ENCODE measurements at regions not wholly inside any gene's neighbourhood (a gene's known extent, or its start where the extent isn't known, plus 50 kb on each side); places are given as distances from the start of the nearest gene placed in this dataset.
A peak's percentile ranks its signal among the peaks of the same experiment; 100 is the strongest.

DNA sequence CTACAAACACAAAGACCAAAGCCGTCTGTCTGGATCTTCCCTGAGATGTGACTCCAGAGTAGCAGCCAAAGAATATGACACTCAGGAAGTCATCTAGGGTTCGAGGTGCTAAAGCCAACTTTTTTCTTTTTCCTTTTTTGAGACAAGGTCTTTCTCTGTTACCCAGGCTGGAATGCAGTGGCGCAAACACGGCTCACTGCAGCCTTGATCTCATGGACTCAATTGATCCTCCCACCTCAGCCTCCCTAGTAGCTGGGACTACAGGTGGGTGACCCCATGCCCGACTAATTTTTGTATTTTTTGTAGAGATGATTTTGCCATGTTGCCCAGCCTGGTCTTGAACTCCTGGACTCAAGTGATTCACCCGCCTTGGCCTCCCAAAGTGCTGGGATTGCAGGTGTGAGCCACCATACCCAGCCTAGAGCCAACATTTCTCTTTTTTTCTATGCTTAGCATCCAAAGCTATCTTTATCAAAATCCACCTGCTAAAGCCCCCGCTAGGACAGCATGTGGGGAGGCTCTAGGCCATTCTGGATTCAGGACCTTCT, 92.8 kb downstream of the TMEM17 start:
- Histone ChIP-seq H3K27ac (no peak overlapping the region), H3K4me1 (no peaks in the 10 kb centered on the region), H3K9ac (ENCODE audit: low read depth in 2 of 2, low read length in 2 of 2) (no peak overlapping the region), H3K4me3 (no peak overlapping the region), H3K27me3 (no peaks in the 10 kb centered on the region), H3K9me3 (no peaks in the 10 kb centered on the region), H3K36me3 (no peaks in the 10 kb centered on the region)
- TF ChIP-seq, protein P1, sequence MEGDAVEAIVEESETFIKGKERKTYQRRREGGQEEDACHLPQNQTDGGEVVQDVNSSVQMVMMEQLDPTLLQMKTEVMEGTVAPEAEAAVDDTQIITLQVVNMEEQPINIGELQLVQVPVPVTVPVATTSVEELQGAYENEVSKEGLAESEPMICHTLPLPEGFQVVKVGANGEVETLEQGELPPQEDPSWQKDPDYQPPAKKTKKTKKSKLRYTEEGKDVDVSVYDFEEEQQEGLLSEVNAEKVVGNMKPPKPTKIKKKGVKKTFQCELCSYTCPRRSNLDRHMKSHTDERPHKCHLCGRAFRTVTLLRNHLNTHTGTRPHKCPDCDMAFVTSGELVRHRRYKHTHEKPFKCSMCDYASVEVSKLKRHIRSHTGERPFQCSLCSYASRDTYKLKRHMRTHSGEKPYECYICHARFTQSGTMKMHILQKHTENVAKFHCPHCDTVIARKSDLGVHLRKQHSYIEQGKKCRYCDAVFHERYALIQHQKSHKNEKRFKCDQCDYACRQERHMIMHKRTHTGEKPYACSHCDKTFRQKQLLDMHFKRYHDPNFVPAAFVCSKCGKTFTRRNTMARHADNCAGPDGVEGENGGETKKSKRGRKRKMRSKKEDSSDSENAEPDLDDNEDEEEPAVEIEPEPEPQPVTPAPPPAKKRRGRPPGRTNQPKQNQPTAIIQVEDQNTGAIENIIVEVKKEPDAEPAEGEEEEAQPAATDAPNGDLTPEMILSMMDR (IDR thresholded peaks at IDR 0.05), result no peak
- intact Hi-C loops (cut with DNase I), result loop anchor here (5.0 to 10.0 kb wide), 3 partner anchors 218 to 496 kb away; partner anchors contain the start of gene B3GNT2
- no peak for DNase-seq

DNA sequence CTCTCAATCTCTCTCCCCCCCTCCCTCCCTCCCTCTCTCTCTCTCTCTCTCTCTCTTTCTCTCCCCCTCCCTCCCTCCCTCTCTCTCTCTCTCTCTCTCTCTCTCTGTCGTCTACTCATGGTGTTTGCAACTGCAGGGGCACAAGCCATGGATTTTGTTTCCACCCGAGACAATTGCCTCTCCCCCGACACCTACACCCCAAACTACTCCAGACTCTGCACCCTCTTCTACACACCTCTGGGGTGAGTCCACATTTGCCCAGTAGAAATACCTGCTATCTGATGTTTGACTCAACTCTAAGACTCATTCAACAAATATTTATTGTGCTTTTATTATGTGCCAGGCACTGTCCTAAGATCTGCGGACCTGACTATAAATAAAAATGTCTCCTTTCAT, 93.7 kb downstream of the TMEM17 start:
- DNase-seq, result no peak
- H3K9ac ChIP-seq (ENCODE audit: low read depth in 2 of 2, low read length in 2 of 2), result no peak overlapping the region
- H3K27ac ChIP-seq, result no peak overlapping the region
- H3K36me3 ChIP-seq, result no peaks in the 10 kb centered on the region
- TF ChIP-seq, protein P1 (IDR thresholded peaks at IDR 0.05), result peak; percentile 10
- H3K4me3 ChIP-seq, result no peak overlapping the region
- H3K27me3 ChIP-seq, result no peaks in the 10 kb centered on the region
- no peaks in the 10 kb centered on the region for H3K9me3 ChIP-seq
- intact Hi-C loops (cut with DNase I), result loop anchor here (5.0 to 10.0 kb wide), 3 partner anchors 218 to 495 kb away; partner anchors contain the start of gene B3GNT2
- no peaks in the 10 kb centered on the region for H3K4me1 ChIP-seq

DNA sequence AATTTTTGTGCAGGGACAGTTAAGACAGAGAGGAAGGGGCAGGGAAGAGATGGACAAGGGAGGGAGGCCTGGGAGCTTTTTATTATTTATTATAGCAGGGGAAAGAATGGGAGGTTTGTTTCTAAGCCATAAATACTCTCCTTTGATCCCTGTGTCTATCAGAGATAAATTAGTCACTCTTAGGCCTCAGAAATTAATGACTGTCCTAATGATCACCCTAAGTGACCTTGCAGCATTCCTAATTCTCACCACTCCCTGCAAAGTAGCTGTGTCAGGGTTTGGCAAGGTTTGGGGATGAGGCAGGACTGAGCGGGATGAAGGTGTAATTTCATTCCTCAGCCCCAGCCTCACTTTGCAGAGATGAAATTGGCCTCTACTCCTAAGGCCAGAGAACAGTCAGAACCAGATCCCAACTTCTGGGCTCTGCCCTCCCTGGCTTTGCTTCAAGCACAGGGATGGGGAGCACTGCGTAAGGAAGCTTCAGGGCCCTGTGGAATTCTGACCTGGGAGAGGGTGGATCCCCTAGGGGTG, 95.0 kb downstream of the TMEM17 start:
- Histone ChIP-seq H3K27ac (no peak overlapping the region), H3K36me3 (no peaks in the 10 kb centered on the region), H3K27me3 (no peaks in the 10 kb centered on the region), H3K4me3 (no peak overlapping the region), H3K9ac (ENCODE audit: low read depth in 2 of 2, low read length in 2 of 2) (no peak overlapping the region), H3K9me3 (no peaks in the 10 kb centered on the region), H3K4me1 (no peaks in the 10 kb centered on the region)
- DNase-seq, result no peak
- TF ChIP-seq, protein P1 (IDR thresholded peaks at IDR 0.05), result no peak
- intact Hi-C loops (cut with DNase I), result loop anchor here (5.0 to 10.0 kb wide), 3 partner anchors 216 to 494 kb away; partner anchors contain the start of gene B3GNT2

DNA sequence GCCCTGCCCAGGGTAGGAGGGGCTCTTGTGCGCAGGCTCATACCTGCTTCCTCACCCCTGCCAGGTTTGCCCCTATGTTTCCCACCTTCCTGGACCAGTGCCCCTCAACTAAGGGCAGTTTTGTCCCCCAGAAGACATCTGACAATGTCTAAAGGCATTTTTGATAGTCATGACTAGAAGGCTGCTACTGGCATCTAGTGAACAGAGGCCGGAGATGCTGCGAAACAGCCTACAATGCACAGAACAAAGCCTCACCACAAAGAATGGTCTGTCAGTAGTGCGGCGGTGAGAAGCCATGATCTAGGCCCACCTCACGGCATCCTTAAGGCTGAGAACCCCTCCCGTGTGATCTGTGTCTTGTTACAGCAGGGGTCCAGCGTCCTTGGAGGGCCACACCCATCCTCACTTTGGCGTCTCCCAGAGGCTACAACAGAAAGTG, 96.0 kb downstream of the TMEM17 start:
- no peak overlapping the region for H3K27ac ChIP-seq
- no peaks in the 10 kb centered on the region for H3K4me1 ChIP-seq
- intact Hi-C loops (cut with DNase I), result loop anchor here (5.0 to 10.0 kb wide), 3 partner anchors 215 to 493 kb away; partner anchors contain the start of gene B3GNT2
- H3K9ac ChIP-seq (ENCODE audit: low read depth in 2 of 2, low read length in 2 of 2), result no peak overlapping the region
- no peak for DNase-seq
- H3K9me3 ChIP-seq, result no peaks in the 10 kb centered on the region
- H3K36me3 ChIP-seq, result no peaks in the 10 kb centered on the region
- H3K4me3 ChIP-seq, result no peak overlapping the region
- H3K27me3 ChIP-seq, result no peaks in the 10 kb centered on the region
- TF ChIP-seq, protein P1 (IDR thresholded peaks at IDR 0.05), result no peak

DNA sequence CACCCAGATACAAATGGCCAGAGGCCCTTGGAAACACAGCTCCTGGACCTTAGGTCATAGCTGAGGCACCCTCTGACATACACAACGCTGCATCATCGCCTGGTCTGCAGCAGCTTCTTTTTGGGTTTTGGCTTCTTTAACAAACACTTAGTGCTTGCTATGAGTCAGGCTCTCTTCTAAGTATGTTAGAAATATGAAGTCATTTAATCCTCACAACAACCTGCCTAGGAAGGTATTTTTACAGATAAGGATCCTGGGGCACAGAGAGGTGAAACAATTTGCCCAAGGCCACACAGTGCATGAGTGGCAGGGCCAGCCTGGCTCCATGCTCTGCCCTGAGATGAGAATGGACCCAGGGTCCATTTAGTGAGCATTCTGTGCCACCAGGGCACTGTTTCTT, 96.6 kb downstream of the TMEM17 start:
- Histone ChIP-seq H3K4me1 (no peaks in the 10 kb centered on the region), H3K4me3 (no peak overlapping the region), H3K27ac (no peak overlapping the region), H3K27me3 (no peaks in the 10 kb centered on the region), H3K9me3 (no peaks in the 10 kb centered on the region), H3K9ac (ENCODE audit: low read depth in 2 of 2, low read length in 2 of 2) (no peak overlapping the region), H3K36me3 (no peaks in the 10 kb centered on the region)
- no peak for DNase-seq
- intact Hi-C loops (cut with DNase I), result no loop called here
- TF ChIP-seq, protein P1 (IDR thresholded peaks at IDR 0.05), result no peak
